ENCODE measurements at regions not wholly inside any gene's neighbourhood (a gene's known extent, or its start where the extent isn't known, plus 50 kb on each side); places are given as distances from the start of the nearest gene placed in this dataset.

- TF ChIP-seq CTCF (IDR thresholded peaks at IDR 0.05; ENCODE audit: low read depth, low read length) (no peak), MYC (IDR thresholded peaks at IDR 0.05; ENCODE audit: low read depth, low read length) (no peak)
Measured at GRCh38 chr2:57368190-57368589, 678.4 kb upstream of the VRK2 start.

All from NB4 (cell line).